B cell (primary cell): ENCODE measurements at regions not wholly inside any gene's neighbourhood (a gene's known extent, or its start where the extent isn't known, plus 50 kb on each side); places are given as distances from the start of the nearest gene placed in this dataset.

ENCODE experiments used
- ATAC-seq: fragments of 200-7000 bp; cut with Tn5 transposase; one replicate; pipeline ENCODE4 v1.10.0; 2021; ENCODE audit warnings: low read depth, mild to moderate bottlenecking, moderate number of reproducible peaks, moderate library complexity
- CTCF ChIA-PET: fragments of 350-600 bp; sonication (Branson Sonifier 250); formaldehyde crosslinking; loops from one replicate; lab custom pipeline; 2021; ENCODE audit warnings: antibody characterized with exemption, inconsistent platforms; lab: Charles Lee
- POLR2A ChIA-PET: fragments of 350-600 bp; sonication (Branson Sonifier 250); formaldehyde crosslinking; loops from one replicate; lab custom pipeline; 2021; ENCODE audit warnings: antibody characterized with exemption; lab: Charles Lee
- DNase-seq: peaks from one replicate; pipeline ENCODE4 v3.0.0; 2013
- H2AFZ ChIP-seq: 2 replicates; pipeline ENCODE4 v1.6.1; 2012; ENCODE audit warnings: mild to moderate bottlenecking, low read depth, low read length; ENCODE audit not compliant: insufficient read depth, poor library complexity, severe bottlenecking
- H3K27ac ChIP-seq, 2 donors: 1 replicate in 1 of 2; 2 replicates in 1 of 2; pipeline ENCODE4 v1.5.1; 2012 to 2013; ENCODE audit warnings: low read length in 2 of 2, mild to moderate bottlenecking in 2 of 2, moderate library complexity in 1 of 2
- H3K27me3 ChIP-seq, 4 experiments: fragments of 200-600 bp in 1 of 4; sonication (generic) in 1 of 4; replicated peaks in 1 of 4; 1 replicate in 2 of 4; 2 replicates in 2 of 4; pipeline versions ENCODE4 v1.6.1 to v1.7.0; 2013 to 2016; ENCODE audit warnings: low read length in 3 of 4, mild to moderate bottlenecking in 2 of 4, mixed read lengths in 1 of 4, moderate library complexity in 1 of 4; ENCODE audit not compliant: insufficient read depth in 4 of 4, control insufficient read depth in 3 of 4; ENCODE audit errors: control extremely low read depth in 1 of 4
- H3K36me3 ChIP-seq, 2 experiments: replicated peaks in 1 of 2; 1 replicate in 1 of 2; 2 replicates in 1 of 2; pipeline versions ENCODE4 v1.6.1 to v1.7.1; 2013; ENCODE audit warnings: low read length in 1 of 2; ENCODE audit not compliant: insufficient read depth in 2 of 2, control insufficient read depth in 1 of 2; ENCODE audit errors: control extremely low read depth in 1 of 2, extremely low read depth in 1 of 2
- H3K4me1 ChIP-seq, 2 donors: fragments of 200-600 bp in 1 of 2; sonication (generic) in 1 of 2; 1 replicate in 1 of 2; 2 replicates in 1 of 2; pipeline versions ENCODE4 v1.5.1 to v1.6.1; 2013 to 2017; ENCODE audit warnings: low read length in 2 of 2; ENCODE audit not compliant: control insufficient read depth in 2 of 2, insufficient read depth in 2 of 2
- H3K4me2 ChIP-seq: replicated peaks from 2 replicates; pipeline ENCODE3; 2012; ENCODE audit warnings: mild to moderate bottlenecking, low read depth, low read length; ENCODE audit not compliant: poor library complexity, severe bottlenecking
- H3K4me3 ChIP-seq, 5 experiments: fragments of 200-600 bp in 1 of 5; sonication (generic) in 1 of 5; 1 replicate in 3 of 5; 2 replicates in 2 of 5; pipeline versions ENCODE4 v1.5.1 to v1.7.0; 2011 to 2016; ENCODE audit warnings: low read length in 4 of 5, mild to moderate bottlenecking in 4 of 5, low read depth in 2 of 5, control low read depth in 1 of 5, moderate library complexity in 1 of 5; ENCODE audit not compliant: insufficient read depth in 1 of 5; ENCODE audit errors: control extremely low read depth in 1 of 5, extremely low read depth in 1 of 5
- H3K79me2 ChIP-seq: fragments of 200-600 bp; sonication (generic); one replicate; pipeline ENCODE4 v1.6.0; 2016; ENCODE audit warnings: low read length; ENCODE audit not compliant: control insufficient read depth, insufficient read depth
- H3K9ac ChIP-seq: fragments of 200-600 bp; sonication (generic); 2 replicates; pipeline ENCODE4 v1.6.1; 2017; ENCODE audit warnings: mild to moderate bottlenecking, low read length, moderate library complexity
- H3K9me3 ChIP-seq, 3 donors: one replicate each; pipeline versions ENCODE4 v1.6.1 to v1.7.1; 2013; ENCODE audit warnings: low read length in 2 of 3; ENCODE audit not compliant: control insufficient read depth in 2 of 3, insufficient read depth in 1 of 3; ENCODE audit errors: control extremely low read depth in 1 of 3
- H4K20me1 ChIP-seq: 2 replicates; pipeline ENCODE4 v1.6.0; 2012; ENCODE audit warnings: mild to moderate bottlenecking, low read length; ENCODE audit not compliant: insufficient read depth, control insufficient read depth, poor library complexity, severe bottlenecking
- H3K27ac Mint-ChIP-seq: one replicate; pipeline ENCODE4 v1.8.0; 2021; ENCODE audit warnings: mixed read lengths
- H3K27me3 Mint-ChIP-seq: one replicate; pipeline ENCODE4 v1.8.0; 2021; ENCODE audit warnings: mixed read lengths
- H3K4me1 Mint-ChIP-seq: one replicate; pipeline ENCODE4 v1.8.0; 2021; ENCODE audit warnings: mixed read lengths
- H3K4me3 Mint-ChIP-seq: one replicate; pipeline ENCODE4 v1.8.0; 2021; ENCODE audit warnings: mixed read lengths
- H3K9me3 Mint-ChIP-seq: one replicate; pipeline ENCODE4 v1.8.0; 2022; ENCODE audit warnings: mixed read lengths; ENCODE audit not compliant: insufficient read depth
- CTCF ChIP-seq: fragments of 200-600 bp; IDR thresholded peaks from one replicate; pipeline ENCODE4 v1.8.0; 2022; ENCODE audit warnings: antibody characterized with exemption, mild to moderate bottlenecking
- EZH2 ChIP-seq: IDR thresholded peaks from 2 replicates; pipeline ENCODE4 v1.6.1; 2012; ENCODE audit warnings: borderline replicate concordance, low read depth, mild to moderate bottlenecking, moderate library complexity, low read length; ENCODE audit not compliant: insufficient read depth, poor library complexity, severe bottlenecking
- WGBS: methylation state at CpG from one replicate; pipeline ENCODE4 v1.1.5; 2013; ENCODE audit warnings: missing lambda C conversion rate; ENCODE audit not compliant: insufficient coverage; 5-methylcytosine and 5-hydroxymethylcytosine counted together
- intact Hi-C: fragments of 100-400 bp; cut with micrococcal nuclease; formaldehyde crosslinking; loops from one replicate; pipeline ENCODE4 v1.10.0; 2022

GRCh38 chr20:24816431-24816830, 132.6 kb upstream of the CST7 start:
- ChIA-PET POLR2A (no interaction called here), CTCF (no interaction called here)
- WGBS: 81% methylated on average over 5 of the region's 6 CpGs
- H3K4me1 ChIP-seq: no peaks in the 10 kb centered on the region
- H3K9ac ChIP-seq: no peak overlapping the region
- Mint-ChIP-seq H3K9me3 (no peaks in the 10 kb centered on the region), H3K27me3 (peaks cover 10% of the 10 kb centered on the region), H3K4me1 (peaks cover 5% of the 10 kb centered on the region), H3K27ac (no peak overlapping the region), H3K4me3 (no peak overlapping the region)
- H4K20me1 ChIP-seq: no peaks in the 10 kb centered on the region
- H3K27ac ChIP-seq: no peak overlapping the region
- H3K36me3 ChIP-seq: no peaks in the 10 kb centered on the region
- peaks cover 0 to 9% (median 0%) of the 10 kb centered on the region in 3 donors for H3K9me3 ChIP-seq
- no peaks in the 10 kb centered on the region for H3K27me3 ChIP-seq
- no peak for TF ChIP-seq EZH2
- H3K4me2 ChIP-seq: no peak overlapping the region
- H3K79me2 ChIP-seq: no peaks in the 10 kb centered on the region
- H3K4me3 ChIP-seq: no peak overlapping the region
- ATAC-seq (no peak), DNase-seq (no peak)
- no peak overlapping the region for H2AFZ ChIP-seq
- intact Hi-C loops: no loop called here

- Histone ChIP-seq H3K9ac (no peak overlapping the region), H3K4me2 (no peak overlapping the region), H3K36me3 (no peaks in the 10 kb centered on the region), H3K27me3 (no peaks in the 10 kb centered on the region), H3K4me1 (no peaks in the 10 kb centered on the region), H3K9me3 (peaks cover 0 to 9% (median 0%) of the 10 kb centered on the region in 3 donors), H3K27ac (no peak overlapping the region), H2AFZ (no peak overlapping the region), H4K20me1 (no peaks in the 10 kb centered on the region), H3K79me2 (no peaks in the 10 kb centered on the region), H3K4me3 (no peak overlapping the region)
- DNase-seq (no peak), ATAC-seq (no peak)
- intact Hi-C loops: no loop called here
- POLR2A ChIA-PET: no interaction called here
- 40% methylated on average over 2 of the region's 4 CpGs for WGBS
- peaks cover 5% of the 10 kb centered on the region for H3K4me1 Mint-ChIP-seq
- no peak overlapping the region for H3K4me3 Mint-ChIP-seq
- TF ChIP-seq CTCF: no peak
- no peak for TF ChIP-seq EZH2
- no peak overlapping the region for H3K27ac Mint-ChIP-seq
- H3K9me3 Mint-ChIP-seq: no peaks in the 10 kb centered on the region
- CTCF ChIA-PET: no interaction called here
- H3K27me3 Mint-ChIP-seq: peaks cover 10% of the 10 kb centered on the region
Measured at GRCh38 chr20:24816907-24817306, 132.2 kb upstream of the CST7 start.
